NCI-H2171 treated with DMSO at 0.1 percent for 48 hours (cell line): ENCODE measurements at regions not wholly inside any gene's neighbourhood (a gene's known extent, or its start where the extent isn't known, plus 50 kb on each side); places are given as distances from the start of the nearest gene placed in this dataset.
"Not testable (repeated sequence)": the region's sequence is repeated elsewhere in the genome, so short reads cannot be mapped to it uniquely, and the experiment has no call there.

ENCODE experiments used
- DNase-seq: peaks from one replicate; lab custom pipeline; 2025; lab: John Stamatoyannopoulos, UW

GRCh38 chr2:183459466-183459865 is 335.2 kb downstream of the NUP35 start:
- peak; percentile 81 for DNase-seq

GRCh38 chr2:183463821-183464220 is 339.6 kb downstream of the NUP35 start:
- no peak for DNase-seq

DNA sequence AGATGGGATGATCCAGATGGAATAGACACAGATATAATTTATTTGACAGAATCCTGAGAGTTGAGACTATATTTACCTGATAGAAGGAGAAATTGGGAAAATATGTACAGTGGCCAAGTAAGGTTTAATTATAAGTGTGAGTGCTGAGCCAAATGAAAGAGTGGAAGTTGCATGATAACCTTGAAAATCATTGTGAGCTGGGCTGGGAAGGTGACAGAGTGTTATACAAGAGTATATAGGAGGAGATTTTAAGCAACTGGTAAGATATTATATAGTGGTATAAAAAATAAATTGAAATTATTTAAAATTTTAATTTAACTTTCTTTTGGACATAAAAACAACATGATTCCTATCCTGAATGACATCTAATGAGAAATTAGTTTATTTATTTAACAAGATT is 340.8 kb downstream of the NUP35 start:
- DNase-seq = no peak

DNA sequence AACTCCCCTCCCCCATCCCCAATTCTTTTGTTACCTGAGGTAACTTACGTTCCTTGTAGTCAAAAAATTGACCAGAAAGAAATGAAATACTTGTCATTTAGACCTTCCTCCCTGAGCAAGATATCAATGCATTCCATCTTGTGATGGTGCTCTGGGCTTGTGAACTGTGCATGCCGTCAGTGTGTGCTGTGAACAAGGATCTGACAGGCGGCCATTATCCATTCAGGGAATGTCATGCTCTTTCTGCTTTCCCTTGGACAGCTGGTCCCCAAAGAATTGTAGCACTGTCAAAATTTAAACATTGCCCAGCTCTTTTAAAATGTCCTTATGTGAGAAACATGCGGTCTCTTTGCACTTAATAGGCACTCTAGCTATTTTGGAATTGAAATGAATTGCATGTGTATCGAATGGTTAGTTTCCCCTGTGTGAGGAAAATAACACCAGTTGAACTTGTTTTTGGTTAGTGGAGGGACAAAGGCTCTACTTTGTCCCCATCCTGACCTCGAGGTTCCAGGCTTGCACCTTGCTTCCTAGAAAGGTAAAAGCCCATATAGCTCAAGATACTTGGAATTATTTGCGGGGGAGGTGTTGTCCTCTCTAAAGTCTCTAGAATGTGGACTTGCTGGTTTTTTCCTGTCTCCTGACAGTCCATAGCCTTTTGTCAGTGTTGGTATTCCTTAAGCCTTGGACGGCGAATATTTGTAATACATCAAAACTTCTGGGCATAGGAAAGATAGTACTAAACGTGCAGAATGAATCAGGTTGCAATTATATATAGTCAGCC is 350.9 kb downstream of the NUP35 start:
- no peak for DNase-seq

DNA sequence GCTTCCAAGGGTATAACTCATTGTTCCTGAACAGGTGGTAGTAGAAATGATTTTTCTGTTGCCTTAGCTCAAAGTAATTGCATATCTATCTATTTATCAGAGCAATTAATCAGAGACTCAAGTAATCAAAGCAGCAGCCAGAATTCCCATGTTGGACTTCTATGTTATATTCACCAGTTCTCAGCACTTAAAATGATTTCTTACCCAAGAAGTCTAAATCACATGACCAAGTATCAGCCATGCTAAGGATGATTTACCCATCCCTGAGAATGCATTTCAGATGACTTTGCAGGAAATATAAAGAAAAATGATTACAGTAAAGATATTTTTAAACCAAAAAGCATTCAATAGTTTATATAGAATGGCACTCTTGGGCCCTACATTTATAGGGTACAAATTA is 352.2 kb downstream of the NUP35 start:
- DNase-seq = no peak

DNA sequence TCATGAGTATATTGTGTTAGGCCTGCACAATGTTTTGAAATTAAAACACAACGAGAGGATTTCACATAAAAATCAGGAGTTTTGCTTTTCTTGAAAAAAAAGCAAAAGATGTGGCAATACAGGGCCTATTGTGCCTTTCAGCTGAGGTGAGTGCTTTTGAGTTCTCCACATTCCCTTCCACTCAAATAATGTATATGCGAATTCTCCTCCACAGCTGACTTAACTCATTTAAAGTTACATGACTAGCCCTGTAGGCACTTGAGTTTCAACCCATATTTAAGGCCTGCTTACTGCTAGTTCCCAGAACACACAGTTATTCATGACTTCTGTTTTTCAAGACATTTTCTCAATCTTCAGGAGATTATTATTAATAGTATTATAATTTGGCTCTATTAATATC is 353.1 kb downstream of the NUP35 start:
- DNase-seq = no peak

DNA sequence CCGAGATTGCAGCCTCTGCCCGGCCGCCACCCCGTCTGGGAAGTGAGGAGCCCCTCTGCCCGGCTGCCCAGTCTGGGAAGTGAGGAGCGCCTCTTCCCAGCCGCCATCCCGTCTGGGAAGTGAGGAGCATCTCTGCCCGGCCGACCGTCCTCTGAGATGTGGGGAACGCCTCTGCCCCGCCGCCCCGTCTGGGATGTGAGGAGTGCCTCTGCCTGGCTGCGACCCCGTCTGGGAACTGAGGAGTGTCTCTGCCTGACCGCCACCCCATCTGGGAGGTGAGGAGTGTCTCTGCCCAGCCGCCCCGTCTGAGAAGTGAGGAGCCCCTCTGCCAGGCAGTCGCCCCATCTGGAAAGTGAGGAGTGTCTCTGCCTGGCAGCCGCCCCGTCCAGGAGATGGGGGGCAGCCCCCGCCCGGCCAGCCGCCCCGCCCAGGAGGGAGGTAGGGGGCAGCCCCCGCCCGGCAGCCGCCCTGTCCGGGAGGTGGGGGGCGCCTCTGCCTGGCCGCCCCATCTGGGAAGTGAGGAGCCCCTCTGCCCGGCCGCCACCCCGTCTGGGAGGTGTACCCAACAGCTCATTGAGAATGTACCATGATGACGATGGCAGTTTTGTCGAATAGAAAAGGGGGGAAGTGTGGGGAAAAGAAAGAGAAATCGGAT is 354.8 kb downstream of the NUP35 start:
- DNase-seq = not testable (repeated sequence)

- DNase-seq = no peak
Measured at GRCh38 chr2:183487326-183487725, 363.1 kb downstream of the NUP35 start.

GRCh38 chr2:183488421-183488820 is 364.2 kb downstream of the NUP35 start:
- no peak for DNase-seq

GRCh38 chr2:183490489-183490888 is 366.2 kb downstream of the NUP35 start:
- no peak for DNase-seq

GRCh38 chr2:183490914-183491313 is 366.7 kb downstream of the NUP35 start:
- peak; percentile 23 for DNase-seq

DNA sequence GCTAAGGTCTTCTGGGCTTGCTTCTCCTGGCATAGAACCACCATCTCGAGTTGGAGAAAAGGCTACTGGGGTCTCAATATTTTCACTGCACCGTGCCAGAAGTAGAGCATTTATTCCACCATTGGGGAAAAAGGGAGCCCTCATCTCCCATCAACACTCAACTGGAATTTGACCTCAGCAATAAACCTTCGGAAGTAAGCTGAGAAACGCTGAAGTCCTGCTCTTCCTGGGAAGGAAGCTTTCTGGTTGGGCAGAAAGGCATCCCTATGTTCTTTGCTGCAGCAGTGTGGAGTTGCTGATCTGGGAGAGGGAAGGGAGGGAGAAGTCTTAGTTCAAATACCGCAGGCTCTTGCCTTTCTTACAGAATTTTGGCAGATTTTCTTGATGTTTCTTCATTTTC is 368.8 kb downstream of the NUP35 start:
- no peak for DNase-seq

GRCh38 chr2:183495079-183495478 is 370.8 kb downstream of the NUP35 start:
- no peak for DNase-seq

DNA sequence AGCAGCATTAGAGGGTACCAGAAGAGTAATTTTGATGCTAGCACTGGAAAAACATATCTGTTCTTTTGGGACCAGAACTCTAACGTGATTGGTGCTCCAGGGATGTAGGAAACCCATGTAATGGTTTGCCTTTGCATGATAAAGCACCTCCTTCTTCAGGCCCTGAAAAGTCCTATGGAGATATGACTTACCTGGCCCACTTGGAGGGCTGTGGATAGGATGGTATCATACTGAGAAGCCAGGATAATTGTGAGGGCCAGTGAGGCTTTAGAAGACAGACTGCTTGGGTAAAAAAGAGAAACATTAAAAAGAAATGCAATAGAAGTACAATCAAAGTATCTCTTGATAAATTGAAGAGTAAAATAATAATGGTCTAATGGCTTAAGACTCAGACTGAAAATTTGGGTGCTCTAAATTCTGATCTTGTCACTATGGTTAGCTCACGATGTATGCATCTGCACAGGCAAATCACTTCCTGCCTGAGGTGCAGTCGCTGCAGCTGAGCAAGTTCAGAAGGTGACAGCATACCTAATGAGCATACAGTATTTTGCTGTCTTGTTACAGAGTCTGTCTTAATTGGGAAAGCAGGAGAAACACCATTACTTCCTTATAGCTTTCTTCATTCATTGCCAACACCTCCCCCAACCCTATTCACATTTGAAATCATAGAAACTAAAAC is 371.5 kb downstream of the NUP35 start:
- no peak for DNase-seq

DNA sequence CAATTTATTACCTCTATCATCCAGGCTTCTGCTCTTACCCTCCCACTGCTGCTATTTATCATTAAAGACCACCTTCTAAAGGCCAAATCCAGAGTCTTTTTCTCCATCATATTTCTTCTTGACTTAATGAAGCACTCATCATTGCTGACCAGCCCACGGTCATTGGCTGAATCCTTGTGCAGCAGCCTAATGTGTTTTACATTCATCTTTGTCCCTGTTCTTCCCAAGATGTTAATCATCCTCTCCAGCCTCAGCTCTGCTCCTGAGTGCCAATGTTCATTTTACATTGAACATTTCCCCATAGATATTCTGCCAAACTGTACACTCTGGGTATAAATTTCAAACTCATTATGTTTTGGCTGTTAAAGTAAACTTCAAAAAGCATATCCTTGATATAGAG is 373.6 kb downstream of the NUP35 start:
- DNase-seq = no peak

DNA sequence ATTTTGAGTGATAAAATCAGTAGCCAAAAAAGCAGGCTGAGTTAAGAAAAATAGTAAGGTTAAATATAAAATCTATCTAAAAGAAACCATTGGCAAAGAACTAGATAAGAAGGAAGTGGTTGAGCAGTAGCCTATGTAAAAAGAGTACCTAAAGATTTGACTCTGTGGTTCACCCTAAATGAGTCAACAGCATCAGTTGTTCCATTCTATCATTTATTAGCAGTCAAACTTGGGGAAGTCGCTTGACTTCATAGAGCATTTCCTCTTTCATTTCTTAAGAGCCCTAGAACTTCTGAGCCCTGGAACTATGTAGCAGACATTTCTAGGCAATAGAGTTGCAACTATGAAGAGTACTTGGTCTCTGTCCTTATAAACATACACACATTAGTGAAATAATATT is 381.7 kb downstream of the NUP35 start:
- no peak for DNase-seq

- DNase-seq = no peak
Measured at GRCh38 chr2:183511154-183511553, 386.9 kb downstream of the NUP35 start.

DNA sequence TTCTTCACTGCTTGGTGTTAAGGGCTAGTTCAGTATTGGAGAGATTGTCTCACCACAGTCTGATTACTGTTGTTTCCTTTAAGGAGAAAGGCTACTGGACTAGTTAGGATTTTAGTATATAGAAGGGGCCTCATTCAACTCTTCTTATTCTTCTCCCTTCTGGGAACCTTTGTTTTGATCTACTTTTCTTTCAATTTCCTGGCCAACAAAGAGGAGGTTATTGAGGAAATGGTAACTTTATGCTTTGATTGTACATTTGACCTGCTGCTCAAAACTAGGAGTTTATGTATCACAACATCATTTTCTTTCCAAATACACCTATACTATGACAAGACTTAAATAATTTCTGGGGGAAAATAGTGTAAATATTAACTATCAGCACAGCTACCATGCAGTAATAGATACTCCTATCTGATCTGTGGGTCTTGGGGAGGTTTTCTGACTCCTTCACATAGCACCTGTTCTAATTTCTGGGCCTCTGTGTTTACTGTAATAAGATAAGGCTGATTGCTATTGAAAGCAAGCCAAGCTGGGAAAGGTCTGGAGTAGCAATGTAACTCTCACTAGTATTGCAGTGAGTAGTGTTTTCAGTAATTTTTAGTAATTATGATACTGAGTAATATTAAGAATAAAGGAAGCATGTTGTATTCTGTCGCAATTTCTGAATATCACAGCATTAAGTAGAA is 395.3 kb downstream of the NUP35 start:
- peak; percentile 88 for DNase-seq

DNA sequence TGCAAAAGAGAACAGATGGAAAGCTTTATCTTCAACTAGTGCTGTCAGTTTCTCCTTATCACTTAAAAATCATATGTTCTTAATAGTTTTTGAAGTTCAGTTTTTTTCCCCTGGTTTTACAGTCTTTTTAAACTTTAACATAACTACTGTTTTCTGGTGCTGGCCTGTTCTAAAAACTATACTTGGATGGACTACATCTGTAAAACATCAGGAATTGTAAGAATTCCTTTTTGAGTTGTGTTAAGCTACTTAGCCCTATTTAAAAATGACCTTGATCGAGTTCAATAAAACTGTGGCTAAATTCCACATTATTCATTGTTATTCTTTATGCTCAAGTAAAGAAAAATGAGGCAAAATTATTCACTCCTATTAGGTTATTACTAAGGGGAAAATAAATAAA is 397.7 kb downstream of the NUP35 start:
- DNase-seq = no peak

GRCh38 chr2:183522489-183523266 is 398.4 kb downstream of the NUP35 start:
- no peak for DNase-seq

- DNase-seq = peak; percentile 9
Measured at GRCh38 chr2:183530333-183530901, 406.2 kb downstream of the NUP35 start.
